GM19025 (cell line): ENCODE measurements at regions not wholly inside any gene's neighbourhood (a gene's known extent, or its start where the extent isn't known, plus 50 kb on each side); places are given as distances from the start of the nearest gene placed in this dataset.

Experiments used
- ATAC-seq: cut with Tn5 transposase; IDR thresholded peaks from one replicate; pipeline ENCODE4 v1.9.1; 2021; ENCODE audit warnings: mild to moderate bottlenecking, low read depth, moderate library complexity; ENCODE audit not compliant: unreplicated experiment

DNA sequence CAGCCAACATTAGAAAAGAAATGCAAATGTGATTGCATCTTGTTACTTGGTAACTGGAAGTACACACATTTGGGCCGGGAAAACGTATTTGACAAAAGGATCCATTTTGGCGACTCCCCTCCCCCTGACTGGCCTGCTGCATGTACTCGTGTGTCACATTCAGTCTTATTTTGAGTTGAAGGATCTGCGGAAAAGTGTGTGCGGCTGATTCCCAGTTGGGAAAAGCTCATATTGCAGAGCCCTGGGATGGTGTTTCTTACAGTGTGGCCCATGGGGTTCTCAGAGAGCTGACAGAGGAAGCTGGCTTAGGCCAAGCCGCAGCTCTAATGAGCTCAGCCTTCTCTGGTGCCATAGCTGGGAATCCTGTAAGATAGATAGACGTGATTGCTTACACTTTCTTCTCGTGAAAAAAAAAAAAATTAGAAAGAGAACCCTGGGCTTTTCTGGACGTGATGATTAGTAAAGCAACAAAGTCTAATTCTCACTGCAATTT, 170.3 kb upstream of the ARGLU1 start:
- no peak for ATAC-seq

DNA sequence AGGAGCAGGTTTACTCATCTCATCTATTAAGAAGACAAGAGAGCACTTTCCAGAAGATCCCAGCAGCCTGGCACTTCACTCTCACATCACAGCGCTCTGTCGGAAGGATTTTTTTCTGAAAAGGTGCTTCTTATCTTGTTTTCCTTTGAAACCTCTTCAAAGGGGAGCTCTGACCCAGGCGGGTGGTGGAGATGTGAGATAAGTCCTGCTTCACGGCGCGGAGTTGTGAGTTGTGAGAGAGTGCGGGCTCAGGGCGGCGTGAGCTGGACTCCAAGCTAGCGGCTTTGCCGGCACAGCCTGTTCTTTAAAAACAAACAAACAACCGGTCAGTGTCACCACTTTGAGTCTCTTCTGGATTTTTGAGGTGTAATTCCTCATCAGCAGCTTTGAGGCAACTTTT, 169.0 kb upstream of the ARGLU1 start:
- ATAC-seq: no peak

DNA sequence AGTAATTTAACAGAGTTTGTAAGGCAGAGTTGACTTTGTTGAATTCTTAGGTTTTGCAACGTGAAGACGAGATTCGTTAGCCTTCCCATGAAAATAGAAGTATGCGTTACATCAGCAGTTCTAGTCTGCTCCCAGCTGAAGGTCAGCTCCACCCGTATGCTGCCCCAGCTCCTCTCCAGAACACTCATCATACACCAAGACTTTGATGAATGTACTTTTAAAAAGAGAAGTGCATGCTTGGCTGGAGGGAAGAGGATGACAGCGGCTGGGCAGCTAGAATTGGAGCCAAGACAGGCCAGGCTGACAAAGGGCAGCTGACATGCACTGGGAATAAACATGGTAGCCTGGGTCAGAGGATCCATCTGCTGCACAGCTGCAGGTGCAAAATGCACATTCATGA, 166.3 kb upstream of the ARGLU1 start:
- no peak for ATAC-seq

DNA sequence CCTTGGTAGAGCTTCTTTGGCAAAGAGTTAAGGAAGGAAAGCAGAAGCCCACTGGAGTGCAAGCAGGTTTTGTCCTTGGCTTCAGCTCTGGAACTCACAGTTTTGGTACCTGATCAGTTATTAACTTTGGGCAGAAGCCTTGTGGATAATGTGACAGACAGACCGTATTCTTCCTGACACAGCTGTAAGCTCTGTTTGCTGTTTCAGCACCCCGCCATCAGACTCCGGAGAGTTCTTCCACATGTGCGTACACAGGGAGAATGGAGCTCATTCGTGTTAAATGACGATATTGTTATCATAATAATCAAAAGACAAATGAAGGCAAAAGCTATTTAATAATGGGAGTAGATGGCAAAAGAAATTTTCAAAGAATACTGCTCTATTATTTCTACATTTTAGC, 155.1 kb upstream of the ARGLU1 start:
- ATAC-seq: no peak

DNA sequence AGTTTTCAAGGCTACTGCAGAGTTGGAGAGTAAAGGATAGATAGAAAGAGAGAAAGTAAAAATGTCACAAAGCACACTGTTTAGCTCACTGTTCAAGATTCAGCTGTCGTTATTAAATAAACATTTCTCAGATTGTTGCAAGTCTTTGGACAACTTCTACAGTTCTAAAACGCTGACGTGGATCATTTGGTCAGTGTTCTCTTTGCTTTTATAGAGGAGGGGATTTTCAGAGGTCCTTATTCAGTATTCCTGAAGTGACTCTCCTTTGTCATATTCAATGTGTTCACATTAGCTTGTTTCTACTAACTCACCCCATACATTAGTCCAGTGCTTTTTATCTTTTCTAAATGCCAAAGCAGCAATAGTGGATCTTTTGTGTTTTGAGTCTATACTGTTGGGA, 154.7 kb upstream of the ARGLU1 start:
- no peak for ATAC-seq

DNA sequence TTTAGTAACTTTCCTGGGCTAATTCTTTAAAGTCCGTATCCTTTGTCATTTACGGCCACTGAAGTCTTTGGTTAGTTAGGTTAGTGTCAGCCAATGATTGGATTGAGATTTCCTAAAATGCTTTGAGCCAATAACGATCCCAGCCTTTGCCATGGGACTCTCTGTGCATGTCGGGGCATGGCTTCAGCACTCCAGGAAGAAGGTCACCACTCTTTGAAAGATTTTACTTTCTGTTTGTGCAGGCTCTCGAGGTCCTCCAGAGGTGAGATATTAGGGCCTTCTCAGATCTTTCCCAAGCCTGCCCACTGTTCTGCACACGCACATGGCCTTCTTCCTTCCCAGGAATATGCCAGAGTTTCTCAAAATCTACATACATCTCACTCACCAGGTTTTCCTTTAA, 153.7 kb upstream of the ARGLU1 start:
- ATAC-seq: no peak

DNA sequence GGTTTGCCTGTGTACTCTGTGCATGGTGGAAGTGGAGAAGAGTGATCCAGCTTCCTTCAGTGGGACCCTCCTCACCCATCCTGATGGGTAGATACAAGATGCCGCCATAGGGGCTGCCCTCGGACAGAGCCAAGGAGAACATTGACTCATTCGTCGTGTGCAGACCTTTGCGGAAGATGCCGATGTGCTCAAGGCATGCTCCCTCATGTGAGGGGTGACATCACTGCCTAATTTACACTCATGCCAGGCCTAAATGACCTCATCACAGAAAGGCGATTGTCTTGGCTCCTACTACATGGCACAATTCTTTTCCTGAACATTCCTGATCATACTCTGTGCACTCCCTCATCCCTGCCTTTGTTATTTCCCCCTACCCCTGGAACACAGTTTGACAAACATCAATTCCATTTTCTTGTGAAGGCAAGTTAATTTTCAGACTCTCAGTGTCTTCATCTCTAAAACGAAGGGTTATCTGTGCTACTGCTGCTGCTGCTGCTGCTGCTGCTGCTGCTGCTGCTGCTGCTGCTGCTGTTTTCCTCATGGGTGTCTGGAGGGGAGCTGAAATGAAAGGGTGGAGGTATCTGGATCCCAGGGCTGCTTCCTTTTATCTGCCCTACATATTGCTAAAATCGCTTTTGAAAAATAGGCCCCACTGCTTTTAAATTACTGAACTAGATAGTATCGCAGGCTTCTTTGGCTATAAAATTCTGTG, 146.5 kb upstream of the ARGLU1 start:
- ATAC-seq: no peak

DNA sequence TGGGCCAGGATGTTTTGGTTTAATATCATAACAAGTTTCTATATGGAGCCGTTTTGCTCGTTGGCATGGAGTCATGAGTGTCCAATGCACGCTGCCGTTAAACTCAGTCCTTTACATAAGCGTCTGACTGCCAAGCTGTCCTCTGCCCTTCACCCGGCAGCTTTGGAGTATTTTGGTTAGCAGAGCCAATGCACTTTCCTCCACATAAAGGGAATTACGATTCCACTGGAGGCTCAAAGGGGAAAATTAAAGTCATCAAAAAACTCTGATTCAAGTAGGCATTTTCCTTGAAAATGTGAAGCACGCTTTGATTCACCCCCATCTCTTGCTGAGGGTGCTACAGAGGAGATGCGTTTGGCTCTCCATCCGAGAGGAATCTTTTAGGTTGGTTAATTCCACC, 144.4 kb upstream of the ARGLU1 start:
- no peak for ATAC-seq

DNA sequence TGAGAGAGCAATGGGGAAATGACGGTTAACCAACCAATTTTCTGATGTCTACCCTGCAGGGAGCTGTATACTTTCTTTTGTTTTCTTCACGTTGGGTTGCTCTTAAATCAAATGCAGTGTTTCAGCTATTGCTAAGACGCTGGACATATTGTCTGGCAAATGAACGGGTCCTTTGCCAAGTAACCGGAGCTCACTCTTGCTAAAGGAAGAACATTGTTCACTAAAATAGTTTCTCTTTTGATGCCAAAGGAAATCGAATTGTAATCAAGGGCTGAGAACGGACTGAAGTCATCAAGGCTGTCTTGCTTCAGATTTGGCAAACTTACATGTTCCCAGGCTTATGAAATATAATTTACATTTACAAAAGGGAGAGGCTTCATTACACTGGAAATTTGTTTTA, 142.3 kb upstream of the ARGLU1 start:
- ATAC-seq: no peak

DNA sequence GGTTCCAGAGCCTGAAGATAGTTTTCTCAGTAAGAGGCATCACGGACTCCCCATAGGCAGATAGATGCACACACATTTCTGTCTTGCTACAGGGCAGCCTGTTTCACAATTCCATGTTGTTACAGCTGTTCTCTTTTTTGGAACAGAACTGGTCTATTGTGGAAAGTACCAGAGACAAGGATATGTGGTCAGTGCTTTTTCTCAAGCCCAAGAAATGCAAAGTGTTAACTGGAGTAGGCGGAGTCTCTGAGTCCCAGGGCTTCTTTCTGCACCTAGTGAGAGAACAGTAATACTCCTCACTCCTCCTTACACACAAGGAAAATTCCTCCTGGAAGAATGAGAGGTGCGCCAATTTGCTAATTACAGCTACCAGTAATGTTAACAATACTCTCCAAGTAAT, 141.6 kb upstream of the ARGLU1 start:
- ATAC-seq: no peak

DNA sequence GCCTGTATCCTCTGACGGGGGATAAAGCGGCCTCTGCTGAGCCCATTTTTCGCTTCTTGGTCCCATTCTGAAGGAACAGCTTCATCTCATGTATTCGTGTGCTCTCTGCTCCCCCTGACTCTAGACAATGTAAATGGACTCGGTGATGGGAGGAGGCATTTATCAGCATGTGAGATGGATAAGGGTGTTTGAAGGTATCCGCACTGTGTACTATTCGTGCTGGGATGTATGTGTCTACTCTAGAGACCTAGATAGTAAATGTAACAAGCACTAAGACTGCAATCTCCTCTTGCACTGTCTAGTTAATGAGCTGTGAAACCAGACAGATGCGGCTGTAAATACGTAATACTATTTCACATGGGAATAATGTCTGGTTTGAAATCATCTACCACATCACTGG, 134.6 kb upstream of the ARGLU1 start:
- ATAC-seq: no peak

DNA sequence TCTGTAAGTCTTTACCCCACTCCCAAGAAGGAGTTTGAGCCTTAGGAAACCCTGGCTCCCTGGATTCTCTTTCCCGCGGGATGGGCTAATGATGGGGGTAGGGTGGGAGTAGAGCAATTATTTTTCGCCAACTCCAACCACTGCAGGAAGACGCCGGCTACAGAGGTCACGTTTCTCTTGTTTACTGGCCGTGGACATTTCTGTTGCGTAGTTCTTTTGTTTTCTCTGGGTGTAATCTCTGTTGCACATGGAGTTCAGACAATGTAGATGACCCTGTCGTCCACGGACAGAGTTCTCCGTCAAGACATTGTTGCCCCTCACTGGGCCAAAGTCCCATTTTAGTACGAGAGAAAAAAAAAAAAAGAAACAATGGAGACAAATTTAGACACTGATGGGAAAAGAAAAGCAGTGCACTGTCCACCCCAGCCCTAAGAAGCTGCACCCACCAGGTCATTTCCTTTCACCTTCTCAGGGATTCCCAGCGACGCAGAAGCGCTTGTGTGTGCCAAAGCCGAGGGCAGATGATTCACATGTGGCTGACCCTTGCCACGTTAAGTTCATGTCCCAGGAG, 133.9 kb upstream of the ARGLU1 start:
- no peak for ATAC-seq

DNA sequence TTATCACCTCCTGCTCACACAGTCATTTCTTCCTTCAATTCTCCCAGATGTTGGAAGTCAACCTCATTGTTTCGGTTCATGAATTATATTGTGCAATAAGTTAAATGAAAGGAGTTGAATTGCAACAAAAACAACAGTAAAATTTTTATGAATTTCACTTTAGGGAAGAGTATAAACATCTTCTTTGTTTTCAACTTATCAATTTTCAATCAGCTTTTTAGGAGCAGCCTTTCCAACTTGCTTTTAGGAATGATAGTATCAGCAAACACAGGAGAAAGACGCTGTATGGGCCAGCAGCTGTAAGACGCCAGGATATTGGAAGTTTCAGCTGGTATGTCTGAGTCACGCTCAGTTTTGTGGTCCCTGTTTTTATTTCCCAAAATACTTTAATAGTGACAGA, 132.5 kb upstream of the ARGLU1 start:
- no peak for ATAC-seq

DNA sequence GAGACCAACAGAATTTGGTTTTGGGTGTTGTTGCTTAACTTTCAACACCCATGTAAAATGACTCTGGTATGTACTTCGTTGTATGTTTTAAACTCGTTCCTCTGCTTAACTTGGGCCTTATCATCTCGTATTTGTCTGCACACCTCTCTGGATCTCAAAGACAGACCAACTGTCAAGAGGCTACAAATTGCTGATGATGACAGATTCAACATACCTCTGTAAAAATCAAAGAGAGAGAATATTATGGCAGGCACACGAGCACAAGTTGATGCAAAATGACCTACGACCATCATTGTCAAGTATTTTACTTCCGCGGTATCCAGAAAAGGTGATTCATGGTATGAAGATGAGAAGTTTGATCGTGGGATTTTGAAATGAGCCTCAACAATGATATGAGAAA, 132.1 kb upstream of the ARGLU1 start:
- no peak for ATAC-seq

DNA sequence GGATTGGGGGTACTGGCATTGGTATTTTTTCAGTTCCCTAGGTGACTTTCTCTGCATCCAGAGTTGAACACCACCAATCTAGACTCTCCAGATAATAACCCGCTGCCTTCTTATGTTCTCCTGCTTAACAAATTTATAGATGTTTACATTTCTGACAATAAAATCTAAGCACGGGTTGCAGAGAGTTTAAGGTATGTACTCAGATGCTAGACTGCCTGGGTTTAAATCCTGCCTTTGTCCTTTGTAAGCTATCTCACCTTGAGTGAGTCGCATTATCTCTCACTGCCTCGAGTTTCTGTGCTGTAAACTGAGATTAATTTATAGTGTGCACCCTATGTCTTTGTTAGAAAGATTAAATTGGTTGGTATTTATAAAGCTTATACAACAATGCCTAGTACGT, 131.4 kb upstream of the ARGLU1 start:
- no peak for ATAC-seq

DNA sequence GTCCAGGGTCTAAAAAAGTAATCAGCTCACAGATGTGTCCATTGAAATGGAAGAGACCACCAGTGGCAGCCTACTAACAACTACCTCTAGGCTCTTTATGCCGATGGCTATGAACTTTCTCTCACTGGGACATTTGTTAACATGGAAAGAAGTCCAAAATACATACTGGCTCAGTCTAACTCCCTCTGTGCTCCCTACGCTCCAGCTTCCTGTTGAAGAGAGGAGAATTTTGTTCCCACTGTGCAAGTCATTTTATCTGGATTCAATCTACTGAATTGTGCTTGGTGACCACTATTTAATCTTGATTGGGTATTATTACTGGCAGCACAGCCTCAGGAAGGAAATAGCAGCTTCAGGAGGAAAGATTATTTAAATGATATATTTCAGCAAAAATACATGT, 128.8 kb upstream of the ARGLU1 start:
- no peak for ATAC-seq

DNA sequence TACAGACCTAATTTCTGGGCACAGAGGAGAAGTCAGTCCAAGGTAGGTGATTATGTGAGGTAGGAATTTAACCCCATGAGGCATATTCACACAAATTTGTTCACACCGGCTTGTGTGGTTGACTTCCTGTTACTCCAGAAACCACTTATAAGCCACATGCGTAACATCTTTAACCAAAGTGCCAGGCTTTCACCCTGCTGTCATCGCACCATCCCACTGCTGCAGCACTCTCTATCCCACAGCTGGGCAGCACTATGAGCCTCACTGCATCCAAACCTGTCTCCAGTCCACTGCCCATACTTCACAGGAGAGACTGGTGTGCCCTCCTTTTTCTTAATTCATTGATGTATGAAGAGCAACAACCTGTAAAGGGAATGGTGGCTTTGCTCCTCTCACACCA, 128.2 kb upstream of the ARGLU1 start:
- no peak for ATAC-seq

DNA sequence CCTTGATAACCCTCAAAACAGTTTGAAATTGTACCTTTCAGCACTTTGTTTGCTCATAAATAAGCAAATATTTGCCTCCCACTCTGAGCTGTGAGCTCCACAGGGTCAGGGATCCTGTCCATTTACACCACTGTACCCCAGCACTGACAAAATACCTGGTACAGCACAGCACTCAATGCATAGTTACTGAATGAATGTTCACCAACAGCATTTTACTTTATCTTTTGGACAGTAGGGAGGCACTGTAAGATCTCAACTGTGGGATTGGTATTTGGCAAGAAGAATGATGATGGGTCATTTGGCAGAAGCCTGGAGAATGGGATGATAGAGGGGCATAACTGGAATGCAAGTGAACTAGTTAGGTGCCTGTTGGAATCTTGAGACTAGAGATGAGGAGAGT, 127.2 kb upstream of the ARGLU1 start:
- no peak for ATAC-seq

DNA sequence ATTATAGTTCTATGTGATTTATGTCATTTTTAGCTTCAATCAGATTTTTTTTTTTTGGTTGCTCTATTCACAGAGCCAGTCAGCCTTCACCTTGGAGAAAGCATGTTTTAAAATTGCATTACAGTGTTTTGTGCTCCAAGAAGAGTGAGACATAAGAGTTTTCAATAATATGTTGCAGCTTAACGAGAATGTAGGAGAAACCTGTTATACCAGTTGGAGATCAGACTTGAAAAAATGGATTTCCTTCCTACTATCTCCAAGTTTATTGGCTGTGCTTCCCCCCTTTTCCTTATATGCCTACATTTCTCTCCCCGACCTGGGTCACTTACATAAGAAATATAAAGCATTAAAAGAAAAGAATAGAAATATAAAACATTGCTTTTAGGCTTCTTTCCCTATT, 123.9 kb upstream of the ARGLU1 start:
- no peak for ATAC-seq

DNA sequence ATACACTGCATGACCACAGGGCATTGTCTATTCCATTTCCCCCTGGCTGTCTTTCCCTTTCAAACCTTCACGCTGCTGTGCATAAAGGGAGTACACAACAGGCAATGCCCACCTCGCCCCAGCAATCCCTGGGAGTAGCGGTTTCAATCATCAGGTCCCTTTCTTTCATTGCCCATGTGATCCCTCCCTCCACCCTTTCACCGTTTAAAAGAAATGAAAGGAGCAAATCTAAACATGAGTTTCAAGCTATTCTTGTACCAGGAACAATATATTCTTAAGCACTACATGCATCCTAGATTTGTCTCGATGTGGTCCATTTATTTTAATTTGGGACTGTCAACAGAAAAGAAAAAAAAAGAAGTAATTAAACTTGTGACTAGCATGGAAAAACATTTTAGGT, 123.4 kb upstream of the ARGLU1 start:
- no peak for ATAC-seq

DNA sequence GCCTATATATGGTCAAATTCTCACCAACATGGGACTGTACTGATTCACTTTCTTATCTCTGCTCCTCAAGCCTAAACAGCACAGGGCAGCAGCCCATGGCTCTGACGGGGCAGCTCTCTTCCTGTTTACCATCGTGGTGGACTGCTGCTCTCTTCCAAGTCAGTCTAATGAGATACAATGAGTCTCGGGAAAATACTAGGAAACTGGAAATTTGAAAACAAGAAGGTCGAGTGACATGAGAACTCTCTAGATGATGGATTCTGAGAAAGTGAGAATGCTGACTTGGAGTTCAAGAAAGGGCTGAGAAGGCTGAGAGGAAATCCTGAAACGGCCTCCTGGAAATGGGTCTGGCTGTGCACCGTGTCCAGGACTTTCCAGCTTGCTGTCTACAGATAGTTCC, 122.8 kb upstream of the ARGLU1 start:
- no peak for ATAC-seq

DNA sequence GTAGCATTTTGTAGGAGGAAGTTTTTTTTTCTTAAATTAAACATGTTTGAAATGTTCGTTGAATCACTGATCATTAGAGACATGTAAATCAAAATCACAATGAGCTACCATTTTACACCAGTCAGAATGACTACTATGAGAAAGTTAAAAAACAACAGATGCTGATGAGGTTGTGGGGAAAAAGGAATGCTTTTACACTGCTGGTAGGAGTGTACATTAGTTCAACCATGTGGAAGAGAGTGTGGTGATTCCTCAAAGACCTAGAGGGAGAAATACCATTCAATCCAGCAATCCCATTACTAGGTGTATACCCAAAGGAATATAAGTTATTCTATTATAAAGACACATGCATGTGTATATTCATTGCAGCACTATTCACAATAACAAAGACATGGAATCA, 122.0 kb upstream of the ARGLU1 start:
- ATAC-seq: no peak

DNA sequence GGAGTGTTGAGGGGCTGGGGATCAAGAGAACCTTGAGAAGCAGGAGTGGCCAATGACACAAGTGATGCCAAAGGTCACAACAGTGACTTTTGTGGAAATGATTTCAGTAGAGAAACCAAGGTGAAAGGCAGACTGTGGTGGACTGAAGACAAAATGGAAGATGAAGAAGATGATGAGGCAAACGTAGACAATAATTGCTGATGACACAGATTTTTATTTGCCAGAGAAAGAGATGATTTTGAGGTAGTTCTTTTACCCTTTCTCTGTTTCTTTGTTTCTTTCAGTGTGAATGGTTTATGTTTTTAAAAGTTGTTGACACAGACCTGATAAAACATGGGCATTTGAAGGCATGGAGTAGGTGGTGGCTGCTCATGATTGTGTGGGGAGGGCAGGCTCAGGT, 121.0 kb upstream of the ARGLU1 start:
- no peak for ATAC-seq
